IMR-90 (cell line): ENCODE measurements at regions not wholly inside any gene's neighbourhood (a gene's known extent, or its start where the extent isn't known, plus 50 kb on each side); places are given as distances from the start of the nearest gene placed in this dataset.

ENCODE experiments used
- ATAC-seq: fragments of 200-7000 bp; cut with Tn5 transposase; 2 replicates; pipeline ENCODE4 v1.9.1; 2020; ENCODE audit warnings: low read depth, mild to moderate bottlenecking, moderate library complexity
- BruUV-seq: library from RNA; stranded (reverse); fragments of 400-500 nt; replicated peaks from 2 replicates; lab custom pipeline; 2021; lab: Mats Ljungman, UMichigan
- CTCF ChIA-PET: fragments of 300-600 bp; formaldehyde crosslinking; extraction: SDS; loops from one replicate; lab custom pipeline; 2021; ENCODE audit warnings: antibody characterized with exemption; lab: Yijun Ruan, JAX
- POLR2A ChIA-PET: fragments of 300-600 bp; sonication (Branson Sonifier 250); formaldehyde crosslinking; loops from one replicate; lab custom pipeline; 2022; ENCODE audit warnings: antibody characterized with exemption; ENCODE audit not compliant: unreplicated experiment; lab: Charles Lee
- DNase-seq: peaks from one replicate; pipeline ENCODE4 v3.0.0; 2013
- H2AFZ ChIP-seq: replicated peaks from 2 replicates; pipeline ENCODE3; 2013; ENCODE audit warnings: low read length, mild to moderate bottlenecking; ENCODE audit not compliant: poor library complexity
- H2AK5ac ChIP-seq: 2 replicates; pipeline ENCODE4 v1.6.1; 2013; ENCODE audit warnings: low read depth, low read length, inconsistent platforms
- H2AK9ac ChIP-seq: replicated peaks from 2 replicates; pipeline ENCODE3; 2013; ENCODE audit warnings: mild to moderate bottlenecking, low read depth, low read length, moderate library complexity; ENCODE audit not compliant: poor library complexity
- H2BK120ac ChIP-seq: 2 replicates; pipeline ENCODE4 v1.6.1; 2013; ENCODE audit warnings: low read depth, low read length, inconsistent platforms
- H2BK15ac ChIP-seq: 3 replicates; pipeline ENCODE4 v1.6.1; 2013; ENCODE audit warnings: low read depth, low read length, inconsistent platforms
- H2BK20ac ChIP-seq: 2 replicates; pipeline ENCODE4 v1.6.1; 2013; ENCODE audit warnings: low read depth, mild to moderate bottlenecking, inconsistent platforms, low read length, moderate library complexity
- H2BK5ac ChIP-seq: 2 replicates; pipeline ENCODE4 v1.6.1; 2013; ENCODE audit warnings: mild to moderate bottlenecking, low read depth, low read length, inconsistent platforms; ENCODE audit not compliant: poor library complexity, severe bottlenecking
- H3K14ac ChIP-seq: replicated peaks from 2 replicates; pipeline ENCODE4 v1.6.1; 2013; ENCODE audit warnings: low read depth, low read length, inconsistent platforms
- H3K18ac ChIP-seq: 2 replicates; pipeline ENCODE4 v1.6.1; 2013; ENCODE audit warnings: low read depth, low read length, control low read depth
- H3K23ac ChIP-seq: 2 replicates; pipeline ENCODE4 v1.6.1; 2013; ENCODE audit warnings: low read depth, low read length, inconsistent platforms
- H3K27ac ChIP-seq: 2 replicates; pipeline ENCODE4 v1.5.1; 2013; ENCODE audit warnings: mild to moderate bottlenecking, control low read depth, low read length; ENCODE audit not compliant: insufficient read depth
- H3K27me3 ChIP-seq: 2 replicates; pipeline ENCODE4 v1.6.1; 2013; ENCODE audit warnings: low read length; ENCODE audit not compliant: control insufficient read depth, insufficient read depth
- H3K36me3 ChIP-seq: 2 replicates; pipeline ENCODE4 v1.6.1; 2013; ENCODE audit warnings: low read length, mixed read lengths; ENCODE audit not compliant: control insufficient read depth, insufficient read depth
- H3K4ac ChIP-seq: 2 replicates; pipeline ENCODE4 v1.6.1; 2013; ENCODE audit warnings: low read depth, low read length, inconsistent platforms
- H3K4me1 ChIP-seq: 2 replicates; pipeline ENCODE4 v1.6.1; 2013; ENCODE audit warnings: low read length, mixed read lengths; ENCODE audit not compliant: control insufficient read depth, insufficient read depth
- H3K4me2 ChIP-seq: 2 replicates; pipeline ENCODE4 v1.6.1; 2013; ENCODE audit warnings: low read depth, mild to moderate bottlenecking, control low read depth, low read length, moderate library complexity
- H3K4me3 ChIP-seq: 2 replicates; pipeline ENCODE4 v1.5.1; 2013; ENCODE audit warnings: low read depth, mild to moderate bottlenecking, control low read depth, low read length, moderate library complexity; ENCODE audit not compliant: insufficient read depth
- H3K56ac ChIP-seq: 2 replicates; pipeline ENCODE4 v1.6.1; 2013; ENCODE audit warnings: low read length, inconsistent platforms; ENCODE audit not compliant: insufficient read depth; ENCODE audit errors: extremely low read depth
- H3K79me1 ChIP-seq, 2 experiments: 2 replicates each; pipeline ENCODE4 v1.6.1; 2013; ENCODE audit warnings: low read length in 2 of 2, inconsistent platforms in 1 of 2, low read depth in 1 of 2
- H3K9ac ChIP-seq: 2 replicates; pipeline ENCODE4 v1.6.1; 2013; ENCODE audit warnings: low read depth, low read length, control low read depth
- H3K9me1 ChIP-seq: 2 replicates; pipeline ENCODE4 v1.6.1; 2013; ENCODE audit warnings: low read length, inconsistent platforms; ENCODE audit not compliant: insufficient read depth
- H3K9me3 ChIP-seq: 2 replicates; pipeline ENCODE4 v1.6.1; 2013; ENCODE audit warnings: low read length; ENCODE audit not compliant: control insufficient read depth, insufficient read depth
- H4K20me1 ChIP-seq: 2 replicates; pipeline ENCODE4 v1.6.1; 2013; ENCODE audit warnings: low read length, inconsistent platforms; ENCODE audit not compliant: insufficient read depth
- H4K5ac ChIP-seq: 2 replicates; pipeline ENCODE4 v1.6.1; 2013; ENCODE audit warnings: mild to moderate bottlenecking, low read depth, low read length, control low read depth
- H4K8ac ChIP-seq, 2 experiments: 2 replicates each; pipeline ENCODE4 v1.6.1; 2013; ENCODE audit warnings: low read depth in 2 of 2, low read length in 2 of 2, control low read depth in 1 of 2, inconsistent platforms in 1 of 2
- H4K91ac ChIP-seq: 2 replicates; pipeline ENCODE4 v1.6.1; 2013; ENCODE audit warnings: low read depth, low read length, inconsistent platforms; ENCODE audit not compliant: insufficient read depth
- USF2 ChIP-seq: fragments of 150-350 bp; IDR thresholded peaks from 2 replicates; pipeline ENCODE4 v1.6.1; 2017; ENCODE audit warnings: mild to moderate bottlenecking, antibody characterized with exemption, low read length, low read depth
- WGBS, 2 experiments: methylation state at CpG; one replicate each; pipeline versions ENCODE4 v1.1.5 to v1.1.7; 2013; ENCODE audit warnings: missing lambda C conversion rate in 2 of 2; ENCODE audit not compliant: insufficient read length in 1 of 2; ENCODE audit errors: extremely low coverage in 2 of 2; 5-methylcytosine and 5-hydroxymethylcytosine counted together
- dilution Hi-C: fragments of 300-500 bp; cut with HindIII; formaldehyde crosslinking; loops from one replicate; pipeline ENCODE4 v1.14.3; 2018; ENCODE audit warnings: low sequenced_read_pairs; ENCODE audit not compliant: unreplicated experiment
- in situ Hi-C: fragments of 300-500 bp; cut with MboI; formaldehyde crosslinking; loops from 3 replicates; pipeline ENCODE4 v1.14.3; 2019; ENCODE audit warnings: low sequenced_read_pairs, inconsistent platforms, mixed read lengths
- intact Hi-C: fragments of 100-400 bp; cut with micrococcal nuclease; formaldehyde crosslinking; loops from 2 replicates; pipeline ENCODE4 v1.10.0; 2022

GRCh38 chr4:117845270-117845669, 189.0 kb upstream of the NDST3 start:
- Histone ChIP-seq H3K56ac (no peak overlapping the region), H2BK5ac (no peak overlapping the region), H3K9me3 (no peaks in the 10 kb centered on the region), H3K79me1 (no peaks in the 10 kb centered on the region), H3K9ac (no peak overlapping the region), H2AFZ (no peak overlapping the region), H3K14ac (no peak overlapping the region), H4K20me1 (no peaks in the 10 kb centered on the region), H4K8ac (no peak overlapping the region), H3K9me1 (no peaks in the 10 kb centered on the region), H3K4me1 (no peaks in the 10 kb centered on the region), H4K5ac (no peak overlapping the region), H2AK9ac (no peak overlapping the region), H2AK5ac (no peak overlapping the region), H3K27me3 (no peaks in the 10 kb centered on the region), H3K18ac (no peak overlapping the region), H2BK20ac (no peak overlapping the region), H3K4me3 (no peak overlapping the region), H2BK15ac (no peak overlapping the region), H3K4ac (no peak overlapping the region), H2BK120ac (no peak overlapping the region), H3K27ac (no peak overlapping the region), H3K4me2 (no peak overlapping the region), H3K36me3 (no peaks in the 10 kb centered on the region), H3K23ac (no peak overlapping the region), H4K91ac (no peak overlapping the region)
- TF ChIP-seq USF2: no peak
- ATAC-seq (no peak), DNase-seq (no peak)
- CTCF ChIA-PET: interaction anchor here (0.5 kb wide), 2 partner anchors 11 to 169 kb away, joined by 3 read pairs; no protein-coding TSS in a partner anchor
- whole genome bisulfite sequencing, 2 experiments: no CpG with 5 or more reads among the region's 1 CpG
- dilution Hi-C loops: no loop called here
- intact Hi-C loops: no loop called here
- in situ Hi-C loops: no loop called here
- BruUV-seq: no TSS peak
- POLR2A ChIA-PET: no interaction called here
